ENCODE measurements at regions not wholly inside any gene's neighbourhood (a gene's known extent, or its start where the extent isn't known, plus 50 kb on each side); places are given as distances from the start of the nearest gene placed in this dataset.

- no peak for TF ChIP-seq POLR2AphosphoS5 (IDR thresholded peaks at IDR 0.05; ENCODE audit: low read depth)
- TF ChIP-seq REST (IDR thresholded peaks at IDR 0.05; ENCODE audit: insufficient replicate concordance, low read depth) = no peak
- no peak overlapping the region for H3K4me3 ChIP-seq (replicated peaks; ENCODE audit: insufficient read depth, low read length)
- DNase-seq (ENCODE audit: low read depth in 1 of 2, low spot score in 1 of 2) = no peak
- no peak overlapping the region for H3K27ac ChIP-seq (replicated peaks)
- H3K27me3 ChIP-seq (ENCODE audit: insufficient read depth, poor library complexity, severe bottlenecking) = no peaks in the 10 kb centered on the region
These were observed 405.1 kb upstream of the NECTIN3 start for GRCh38 chr3:110666495-110666894.

DNA sequence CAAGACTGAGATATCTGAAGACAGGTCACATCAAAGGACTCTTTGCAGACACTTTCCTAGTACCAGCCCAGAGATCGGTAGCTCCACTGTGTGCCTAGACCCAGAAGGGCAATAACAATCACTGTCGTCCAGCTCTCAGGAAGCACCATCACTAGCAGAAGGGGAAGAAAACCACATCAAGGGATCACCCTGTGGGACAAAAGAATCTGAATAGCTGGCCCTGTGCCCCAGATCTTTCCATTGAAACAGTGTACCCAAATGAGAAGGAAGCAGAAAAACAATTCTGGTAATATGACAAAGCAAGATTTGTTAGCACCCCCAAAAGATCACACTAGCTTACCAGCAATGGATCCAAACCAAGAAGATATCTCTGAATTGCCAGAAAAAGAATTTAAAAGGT, 404.4 kb upstream of the NECTIN3 start:
- Histone ChIP-seq H3K27me3 (ENCODE audit: insufficient read depth, poor library complexity, severe bottlenecking) (no peaks in the 10 kb centered on the region), H3K4me3 (replicated peaks; ENCODE audit: insufficient read depth, low read length) (no peak overlapping the region), H3K27ac (replicated peaks) (no peak overlapping the region)
- no peak for TF ChIP-seq SPI1 (IDR thresholded peaks at IDR 0.05; ENCODE audit: borderline replicate concordance, low read depth)
- TF ChIP-seq, protein P1, sequence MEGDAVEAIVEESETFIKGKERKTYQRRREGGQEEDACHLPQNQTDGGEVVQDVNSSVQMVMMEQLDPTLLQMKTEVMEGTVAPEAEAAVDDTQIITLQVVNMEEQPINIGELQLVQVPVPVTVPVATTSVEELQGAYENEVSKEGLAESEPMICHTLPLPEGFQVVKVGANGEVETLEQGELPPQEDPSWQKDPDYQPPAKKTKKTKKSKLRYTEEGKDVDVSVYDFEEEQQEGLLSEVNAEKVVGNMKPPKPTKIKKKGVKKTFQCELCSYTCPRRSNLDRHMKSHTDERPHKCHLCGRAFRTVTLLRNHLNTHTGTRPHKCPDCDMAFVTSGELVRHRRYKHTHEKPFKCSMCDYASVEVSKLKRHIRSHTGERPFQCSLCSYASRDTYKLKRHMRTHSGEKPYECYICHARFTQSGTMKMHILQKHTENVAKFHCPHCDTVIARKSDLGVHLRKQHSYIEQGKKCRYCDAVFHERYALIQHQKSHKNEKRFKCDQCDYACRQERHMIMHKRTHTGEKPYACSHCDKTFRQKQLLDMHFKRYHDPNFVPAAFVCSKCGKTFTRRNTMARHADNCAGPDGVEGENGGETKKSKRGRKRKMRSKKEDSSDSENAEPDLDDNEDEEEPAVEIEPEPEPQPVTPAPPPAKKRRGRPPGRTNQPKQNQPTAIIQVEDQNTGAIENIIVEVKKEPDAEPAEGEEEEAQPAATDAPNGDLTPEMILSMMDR (IDR thresholded peaks at IDR 0.05; ENCODE audit: insufficient read depth, low read length) = no peak
- no peak for TF ChIP-seq POLR2AphosphoS5 (IDR thresholded peaks at IDR 0.05; ENCODE audit: low read depth)
- TF ChIP-seq REST (IDR thresholded peaks at IDR 0.05; ENCODE audit: insufficient replicate concordance, low read depth) = no peak
- TF ChIP-seq GABPA (IDR thresholded peaks at IDR 0.05; ENCODE audit: low read depth) = no peak
- no peak for DNase-seq (ENCODE audit: low read depth in 1 of 2, low spot score in 1 of 2)

- no peak overlapping the region for H3K27ac ChIP-seq (replicated peaks)
- TF ChIP-seq, protein P1 (IDR thresholded peaks at IDR 0.05; ENCODE audit: insufficient read depth, low read length) = no peak
- TF ChIP-seq REST (IDR thresholded peaks at IDR 0.05; ENCODE audit: insufficient replicate concordance, low read depth) (no peak), POLR2AphosphoS5 (IDR thresholded peaks at IDR 0.05; ENCODE audit: low read depth) (no peak), GABPA (IDR thresholded peaks at IDR 0.05; ENCODE audit: low read depth) (no peak)
- H3K4me3 ChIP-seq (replicated peaks; ENCODE audit: insufficient read depth, low read length) = no peak overlapping the region
- H3K27me3 ChIP-seq (ENCODE audit: insufficient read depth, poor library complexity, severe bottlenecking) = no peaks in the 10 kb centered on the region
- no peak for DNase-seq (ENCODE audit: low read depth in 1 of 2, low spot score in 1 of 2)
These were observed 401.2 kb upstream of the NECTIN3 start for GRCh38 chr3:110670407-110670806.

DNA sequence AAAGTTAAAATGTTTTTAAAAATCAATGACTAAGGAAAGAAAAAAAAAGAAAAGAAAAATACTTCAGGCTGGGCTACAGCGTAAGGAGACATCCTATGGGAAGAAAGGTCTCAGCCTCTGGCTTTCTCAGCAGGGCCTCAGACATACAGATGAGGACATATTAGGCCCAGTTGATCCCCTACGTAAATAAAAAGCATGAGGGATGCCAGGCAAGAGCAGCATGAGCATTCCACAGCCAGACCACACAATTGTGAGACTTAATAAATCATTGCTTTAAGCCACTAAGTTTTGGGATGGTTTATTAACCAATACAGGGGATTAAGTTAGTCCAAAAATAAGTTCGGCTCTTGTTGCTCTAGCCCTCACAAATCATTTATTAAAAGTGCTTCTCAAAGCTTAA, 394.1 kb upstream of the NECTIN3 start:
- no peak overlapping the region for H3K4me3 ChIP-seq (replicated peaks; ENCODE audit: insufficient read depth, low read length)
- TF ChIP-seq SPI1 (IDR thresholded peaks at IDR 0.05; ENCODE audit: borderline replicate concordance, low read depth) (no peak), POLR2AphosphoS5 (IDR thresholded peaks at IDR 0.05; ENCODE audit: low read depth) (no peak), GABPA (IDR thresholded peaks at IDR 0.05; ENCODE audit: low read depth) (no peak), REST (IDR thresholded peaks at IDR 0.05; ENCODE audit: insufficient replicate concordance, low read depth) (no peak)
- TF ChIP-seq, protein P1 (IDR thresholded peaks at IDR 0.05; ENCODE audit: insufficient read depth, low read length) = no peak
- no peaks in the 10 kb centered on the region for H3K27me3 ChIP-seq (ENCODE audit: insufficient read depth, poor library complexity, severe bottlenecking)
- no peak for DNase-seq (ENCODE audit: low read depth in 1 of 2, low spot score in 1 of 2)
- no peak overlapping the region for H3K27ac ChIP-seq (replicated peaks)
